ENCODE measurements at regions not wholly inside any gene's neighbourhood (a gene's known extent, or its start where the extent isn't known, plus 50 kb on each side); places are given as distances from the start of the nearest gene placed in this dataset.

DNA sequence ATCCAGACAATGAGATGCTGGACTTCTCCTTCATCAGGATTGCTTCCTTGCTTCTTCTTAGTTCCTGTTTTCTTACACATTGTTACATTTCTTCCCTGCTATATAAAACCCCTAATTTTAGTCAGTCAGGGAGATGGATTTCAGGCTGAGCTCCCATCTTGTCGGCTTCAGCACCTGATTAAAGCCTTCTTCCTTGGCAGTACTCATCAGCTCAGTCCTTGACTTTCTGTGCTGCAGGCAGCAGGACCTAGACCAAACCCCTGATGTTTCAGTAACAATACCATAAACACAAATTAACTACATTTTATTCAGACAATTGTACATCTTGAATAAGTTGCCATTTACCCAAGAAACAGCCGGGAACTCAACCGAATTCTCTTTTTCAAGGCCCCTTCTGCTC lies 156.4 kb upstream of the RREB1 start:
- H3K4me3 Mint-ChIP-seq: no peak overlapping the region
- Histone ChIP-seq H2BK12ac (ENCODE audit: insufficient read length, low read depth, low read length) (no peak overlapping the region), H3K4me2 (ENCODE audit: insufficient read depth, insufficient read length, low read length) (no peak overlapping the region), H2BK5ac (ENCODE audit: insufficient read length, low read length) (no peak overlapping the region), H3K56ac (ENCODE audit: insufficient read length, low read depth, low read length) (no peak overlapping the region), H3K4ac (ENCODE audit: low read depth, low read length) (no peak overlapping the region), H2AK5ac (ENCODE audit: insufficient read length, low read length) (no peak overlapping the region), H4K8ac (replicated peaks; ENCODE audit: insufficient read length, low read depth, low read length) (no peak overlapping the region), H2BK120ac (ENCODE audit: low read depth, low read length, poor library complexity, severe bottlenecking) (no peak overlapping the region), H3K23ac (ENCODE audit: insufficient read length, low read depth, low read length) (no peak overlapping the region), H2BK20ac (ENCODE audit: low read depth, low read length, poor library complexity, severe bottlenecking) (no peak overlapping the region), H4K91ac (ENCODE audit: insufficient read length, low read depth, low read length) (no peak overlapping the region), H3K4me1 (ENCODE audit: insufficient read depth, low read length) (no peaks in the 10 kb centered on the region), H4K5ac (ENCODE audit: insufficient read length, low read depth, low read length) (no peak overlapping the region), H4K20me1 (ENCODE audit: control insufficient read depth, insufficient read depth, insufficient read length) (no peaks in the 10 kb centered on the region), H3K23me2 (ENCODE audit: insufficient read length, low read depth, low read length, poor library complexity, severe bottlenecking) (no peaks in the 10 kb centered on the region), H3T11ph (ENCODE audit: low read length) (no peak overlapping the region), H3K14ac (ENCODE audit: insufficient read depth, low read length) (no peak overlapping the region), H3K79me1 (ENCODE audit: insufficient read depth, low read depth, low read length, poor library complexity, severe bottlenecking) (no peaks in the 10 kb centered on the region), H3K9ac (ENCODE audit: extremely low read depth, insufficient read length, low read length) (no peak overlapping the region), H2BK15ac (ENCODE audit: low read depth, low read length) (no peak overlapping the region), H3K27ac (ENCODE audit: insufficient read length, low read depth, low read length) (no peak overlapping the region), H3K79me2 (ENCODE audit: insufficient read depth, low read length) (no peaks in the 10 kb centered on the region), H2AFZ (ENCODE audit: low read length) (no peak overlapping the region), H3K9me3 (ENCODE audit: control insufficient read depth, low read depth, low read length) (peaks cover 18% of the 10 kb centered on the region), H3K27me3 (ENCODE audit: insufficient read depth, low read length) (no peaks in the 10 kb centered on the region), H3K18ac (ENCODE audit: insufficient read length, low read depth, low read length) (no peak overlapping the region)
- peaks cover 9 to 15% (median 11%) of the 10 kb centered on the region in 3 experiments for H3K36me3 Mint-ChIP-seq (ENCODE audit: insufficient read depth in 1 of 3, low read depth in 3 of 3)
- WGBS (ENCODE audit: extremely low coverage, insufficient read length, low lambda C conversion rate): no CpG with 5 or more reads among the region's 3 CpGs
- TF ChIP-seq, protein P1, sequence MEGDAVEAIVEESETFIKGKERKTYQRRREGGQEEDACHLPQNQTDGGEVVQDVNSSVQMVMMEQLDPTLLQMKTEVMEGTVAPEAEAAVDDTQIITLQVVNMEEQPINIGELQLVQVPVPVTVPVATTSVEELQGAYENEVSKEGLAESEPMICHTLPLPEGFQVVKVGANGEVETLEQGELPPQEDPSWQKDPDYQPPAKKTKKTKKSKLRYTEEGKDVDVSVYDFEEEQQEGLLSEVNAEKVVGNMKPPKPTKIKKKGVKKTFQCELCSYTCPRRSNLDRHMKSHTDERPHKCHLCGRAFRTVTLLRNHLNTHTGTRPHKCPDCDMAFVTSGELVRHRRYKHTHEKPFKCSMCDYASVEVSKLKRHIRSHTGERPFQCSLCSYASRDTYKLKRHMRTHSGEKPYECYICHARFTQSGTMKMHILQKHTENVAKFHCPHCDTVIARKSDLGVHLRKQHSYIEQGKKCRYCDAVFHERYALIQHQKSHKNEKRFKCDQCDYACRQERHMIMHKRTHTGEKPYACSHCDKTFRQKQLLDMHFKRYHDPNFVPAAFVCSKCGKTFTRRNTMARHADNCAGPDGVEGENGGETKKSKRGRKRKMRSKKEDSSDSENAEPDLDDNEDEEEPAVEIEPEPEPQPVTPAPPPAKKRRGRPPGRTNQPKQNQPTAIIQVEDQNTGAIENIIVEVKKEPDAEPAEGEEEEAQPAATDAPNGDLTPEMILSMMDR (conservative IDR thresholded peaks at IDR 0.05): no peak
- DNase-seq: no peak
- H3K27me3 Mint-ChIP-seq (ENCODE audit: low read depth): peaks cover 5% of the 10 kb centered on the region
- no peak overlapping the region for H3K27ac Mint-ChIP-seq
- H3K9me3 Mint-ChIP-seq: peaks cover 13 to 24% of the 10 kb centered on the region in 2 experiments
- H3K4me1 Mint-ChIP-seq: peaks cover 6 to 9% of the 10 kb centered on the region in 2 experiments
